Renal pelvis (tissue), 1 donor: ENCODE measurements at regions not wholly inside any gene's neighbourhood (a gene's known extent, or its start where the extent isn't known, plus 50 kb on each side); places are given as distances from the start of the nearest gene placed in this dataset.
A peak's percentile ranks its signal among the peaks of the same experiment; 100 is the strongest.
"Not testable (repeated sequence)": the region's sequence is repeated elsewhere in the genome, so short reads cannot be mapped to it uniquely, and the experiment has no call there.

Experiments
- DNase-seq: peaks from one replicate; pipeline ENCODE4 v3.0.0-alpha.2; 2013

GRCh38 chr7:127530148-127530547 is 55.2 kb downstream of the GCC1 start:
- no peak for DNase-seq

- DNase-seq, result no peak
Observed at GRCh38 chr7:127527561-127527960, 57.8 kb downstream of the GCC1 start.

- DNase-seq, result no peak
Observed at GRCh38 chr7:127525866-127526480, 59.4 kb downstream of the GCC1 start.

DNA sequence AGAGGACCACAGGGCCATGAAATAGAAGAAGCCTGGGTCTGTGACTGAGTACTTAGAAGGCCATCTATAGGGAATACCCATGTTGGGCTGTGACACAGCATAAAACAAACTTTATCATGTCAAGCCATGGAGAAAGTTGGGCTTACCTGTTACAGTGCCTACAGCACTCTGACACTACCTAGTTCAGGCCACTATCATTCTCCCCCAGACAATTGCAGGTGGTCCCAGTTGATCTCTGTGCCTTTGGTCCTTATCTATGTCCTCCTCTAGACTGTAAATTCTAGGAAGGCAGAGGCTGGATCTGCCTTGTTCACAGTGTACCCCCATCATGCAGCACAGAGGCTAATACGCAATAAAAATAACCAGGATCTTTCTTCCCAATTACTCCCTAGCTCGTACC is 69.1 kb downstream of the GCC1 start:
- no peak for DNase-seq

DNA sequence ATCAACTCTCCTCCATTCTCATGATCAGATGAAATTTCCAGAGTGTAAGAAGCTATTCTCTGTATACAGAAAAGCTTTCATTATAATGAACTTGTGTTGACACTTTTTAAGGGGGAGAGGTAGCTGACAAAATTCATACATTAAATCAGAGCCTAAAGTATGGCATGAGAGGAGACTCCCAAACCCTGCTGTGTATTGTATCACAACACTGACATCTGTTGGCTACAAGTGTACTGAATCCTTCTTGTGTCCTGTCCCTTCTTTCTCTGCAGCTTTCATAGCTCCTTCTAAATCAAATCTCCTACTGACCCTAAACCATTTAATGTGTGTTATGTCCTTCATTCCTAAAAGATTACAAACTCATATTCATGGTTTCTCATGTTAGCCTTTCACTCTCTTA is 70.9 kb downstream of the GCC1 start:
- no peak for DNase-seq

GRCh38 chr7:127513311-127513710 is 72.1 kb downstream of the GCC1 start:
- no peak for DNase-seq

- DNase-seq, result no peak
Observed at GRCh38 chr7:127512663-127513062, 72.7 kb downstream of the GCC1 start.

DNA sequence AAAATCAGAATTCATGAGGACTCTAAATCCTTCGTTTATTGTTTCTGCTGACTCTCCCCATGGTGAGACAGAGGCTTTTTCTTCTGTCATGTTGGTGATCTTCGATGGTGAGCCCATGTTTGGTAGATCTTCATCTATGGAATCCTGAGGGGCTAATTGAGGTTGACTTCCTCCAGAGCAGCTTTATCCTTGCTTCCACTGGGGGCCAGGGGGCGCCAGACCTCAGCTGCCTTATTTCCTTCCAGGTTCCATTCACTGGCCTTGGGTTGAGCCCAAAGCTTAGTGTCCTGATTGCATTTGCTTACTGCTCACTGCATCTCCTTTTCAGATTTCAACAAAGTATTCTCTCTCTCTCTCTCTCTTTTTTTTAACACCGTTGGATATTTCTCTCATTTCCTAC is 80.7 kb downstream of the GCC1 start:
- DNase-seq, result no peak

DNA sequence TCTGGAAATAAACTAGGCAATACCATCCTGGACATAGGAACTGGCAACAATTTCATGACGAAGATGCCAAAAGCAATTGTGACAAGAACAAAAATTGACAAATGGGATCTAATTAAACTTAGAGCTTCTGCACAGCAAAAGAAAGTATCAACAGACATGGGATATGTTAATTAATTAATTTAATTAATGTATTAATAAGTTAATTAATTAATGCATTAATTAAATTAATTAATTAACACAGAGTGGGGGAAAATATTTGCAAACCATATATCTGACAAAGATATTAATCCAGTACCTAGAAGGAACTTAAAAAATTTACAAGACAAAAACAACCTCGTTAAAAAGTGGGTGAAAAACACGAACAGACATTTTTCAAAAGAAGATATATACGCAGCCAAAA is 83.6 kb downstream of the GCC1 start:
- DNase-seq, result no peak

GRCh38 chr7:127487381-127487780 is 94.9 kb upstream of the ZNF800 start:
- DNase-seq, result no peak

- DNase-seq, result no peak
Observed at GRCh38 chr7:127486654-127487053, 94.1 kb upstream of the ZNF800 start.

DNA sequence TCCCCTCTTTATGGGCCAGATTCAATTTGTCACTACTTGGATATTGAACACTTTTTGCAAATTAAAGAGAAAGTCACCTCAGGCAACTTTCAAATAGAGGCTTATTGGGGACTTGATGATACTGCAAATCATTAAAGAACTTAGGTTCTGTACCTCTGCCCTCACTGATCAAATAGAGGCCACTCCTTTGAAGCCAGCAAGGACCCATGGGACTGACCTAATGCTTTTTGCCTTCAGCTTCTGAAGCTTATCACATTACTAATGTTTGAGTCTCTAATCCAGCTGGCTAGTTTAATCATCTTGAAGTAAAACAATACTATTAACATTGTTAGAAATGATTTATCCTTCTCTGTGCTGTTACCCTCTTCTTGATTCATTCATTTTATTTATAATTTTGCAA is 93.0 kb upstream of the ZNF800 start:
- DNase-seq, result no peak

DNA sequence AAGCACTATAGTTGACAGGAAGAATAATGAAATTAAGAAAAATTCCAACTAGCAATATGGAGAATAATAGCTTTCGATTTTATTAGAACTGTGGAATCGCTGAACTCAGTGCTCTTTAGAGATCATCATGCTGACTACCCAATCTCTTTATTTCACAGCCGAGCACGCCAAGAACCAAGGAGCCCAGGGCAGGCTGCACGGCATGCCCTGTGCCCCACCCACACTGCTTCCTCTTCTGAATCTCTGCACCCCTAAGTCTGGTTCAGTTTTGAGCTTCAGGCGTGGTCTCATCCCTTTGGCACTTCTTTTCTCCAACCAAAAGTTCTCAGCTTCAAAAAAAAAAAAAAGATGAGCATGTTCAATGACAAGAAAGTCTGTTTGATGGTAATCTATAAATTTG is 92.4 kb upstream of the ZNF800 start:
- DNase-seq, result no peak

- DNase-seq, result no peak
Observed at GRCh38 chr7:127478461-127478860, 86.0 kb upstream of the ZNF800 start.

GRCh38 chr7:127478024-127478355 is 85.5 kb upstream of the ZNF800 start:
- DNase-seq, result no peak

GRCh38 chr7:127477295-127478023 is 85.0 kb upstream of the ZNF800 start:
- DNase-seq, result peak; percentile 7

GRCh38 chr7:127476618-127477017 is 84.1 kb upstream of the ZNF800 start:
- no peak for DNase-seq

DNA sequence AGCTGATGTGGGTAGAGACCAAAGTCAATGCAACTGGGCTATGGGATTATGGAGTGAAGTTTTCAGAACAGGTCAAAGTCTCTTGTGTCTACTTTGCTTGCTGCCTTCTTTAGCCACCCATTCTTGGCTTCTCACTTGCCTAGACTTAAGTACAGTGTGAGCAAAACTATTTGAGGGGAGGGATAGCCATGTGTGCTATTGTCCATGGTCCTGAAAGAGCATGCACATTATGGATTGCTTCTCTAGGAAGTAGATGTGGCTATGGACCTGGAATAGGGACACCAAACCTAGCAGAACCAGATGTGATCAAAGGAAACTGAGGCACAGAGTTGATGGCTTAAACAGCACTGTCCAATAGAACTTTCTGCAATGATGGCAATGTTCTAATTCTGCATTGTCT is 81.9 kb upstream of the ZNF800 start:
- DNase-seq, result peak; percentile 16

DNA sequence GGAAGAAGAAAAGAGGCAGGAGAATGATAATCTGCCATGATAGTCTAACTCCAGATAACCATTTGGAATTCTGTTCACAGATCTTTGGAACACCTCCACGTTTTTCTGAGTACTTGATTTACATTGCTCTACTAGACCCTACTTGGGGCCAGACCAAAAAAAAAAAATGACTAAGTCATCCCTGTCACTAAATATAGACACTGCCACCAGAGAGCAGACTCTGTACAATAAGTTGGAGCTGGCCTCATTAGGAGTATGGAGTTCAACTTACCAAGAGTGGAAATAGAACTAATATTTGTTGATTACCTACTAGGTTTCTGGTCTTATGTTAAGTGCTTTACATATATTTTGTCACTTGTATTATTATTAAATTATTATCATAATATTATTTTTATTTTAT is 80.9 kb upstream of the ZNF800 start:
- no peak for DNase-seq

GRCh38 chr7:127460077-127460476 is 67.6 kb upstream of the ZNF800 start:
- no peak for DNase-seq

DNA sequence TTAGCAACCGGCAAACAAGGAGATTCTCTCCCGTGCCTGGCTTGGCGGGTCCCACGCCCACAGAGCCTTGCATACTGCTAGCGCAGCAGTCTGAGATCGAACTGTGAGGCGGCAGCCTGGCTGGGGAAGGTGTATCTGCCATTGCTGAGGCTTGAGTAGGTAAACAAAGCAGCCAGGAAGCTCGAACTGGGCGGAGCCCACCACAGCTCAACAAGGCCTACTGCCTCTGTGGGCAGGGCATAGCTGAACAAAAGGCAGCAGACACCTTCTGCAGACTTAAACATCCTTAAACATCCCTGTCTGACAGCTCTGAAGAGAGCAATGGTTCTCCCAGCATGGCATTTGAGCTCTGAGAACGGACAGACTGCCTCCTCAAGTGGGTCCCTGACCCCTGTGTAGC is 58.8 kb upstream of the ZNF800 start:
- DNase-seq, result not testable (repeated sequence)

DNA sequence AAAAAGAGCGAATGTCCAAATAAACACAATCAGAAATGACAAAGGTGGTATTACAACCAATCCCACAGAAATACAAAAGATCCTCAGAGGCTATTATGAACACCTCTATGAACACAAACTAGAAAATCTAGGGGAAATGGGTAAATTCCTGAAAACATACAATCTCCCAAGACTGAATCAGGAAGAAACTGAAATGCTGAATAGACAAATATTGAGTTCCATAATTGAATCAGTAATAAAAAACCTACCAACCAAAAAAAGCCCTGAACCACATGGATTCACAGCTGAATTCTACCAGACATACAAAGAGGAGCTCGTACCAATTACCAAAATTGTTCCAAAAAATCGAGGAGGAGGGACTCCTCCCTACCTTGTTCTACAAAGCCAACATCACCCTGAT is 56.1 kb upstream of the ZNF800 start:
- DNase-seq, result no peak

- no peak for DNase-seq
Observed at GRCh38 chr7:127447326-127447945, 54.9 kb upstream of the ZNF800 start.

DNA sequence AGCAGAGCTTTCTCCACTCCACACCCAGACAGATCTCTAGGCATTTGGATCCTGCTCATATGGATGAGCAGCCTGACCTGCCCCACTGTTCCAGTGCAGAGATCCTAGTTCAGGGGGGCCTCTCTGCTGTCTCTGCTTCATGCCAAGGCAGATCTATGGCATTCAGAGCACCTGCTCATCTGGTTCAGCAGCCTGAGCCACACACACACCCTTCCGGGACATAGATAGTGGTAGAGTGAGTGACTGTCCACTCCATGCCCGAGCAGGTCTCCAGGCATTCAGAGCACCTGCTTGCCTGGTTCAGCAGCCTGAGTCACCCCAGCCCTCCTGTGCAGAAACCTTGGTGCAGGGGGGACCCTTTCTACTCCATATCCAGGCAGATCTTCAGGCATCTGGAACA is 54.3 kb upstream of the ZNF800 start:
- no peak for DNase-seq
